IPS-NIHi7 (cell line): ENCODE measurements at regions not wholly inside any gene's neighbourhood (a gene's known extent, or its start where the extent isn't known, plus 50 kb on each side); places are given as distances from the start of the nearest gene placed in this dataset.
A peak's percentile ranks its signal among the peaks of the same experiment; 100 is the strongest.
"Not testable (repeated sequence)": the region's sequence is repeated elsewhere in the genome, so short reads cannot be mapped to it uniquely, and the experiment has no call there.

Experiments used
- DNase-seq: peaks from one replicate; pipeline ENCODE4 v3.0.0; 2012; ENCODE audit warnings: mixed read lengths; ENCODE audit errors: extremely low spot score

DNA sequence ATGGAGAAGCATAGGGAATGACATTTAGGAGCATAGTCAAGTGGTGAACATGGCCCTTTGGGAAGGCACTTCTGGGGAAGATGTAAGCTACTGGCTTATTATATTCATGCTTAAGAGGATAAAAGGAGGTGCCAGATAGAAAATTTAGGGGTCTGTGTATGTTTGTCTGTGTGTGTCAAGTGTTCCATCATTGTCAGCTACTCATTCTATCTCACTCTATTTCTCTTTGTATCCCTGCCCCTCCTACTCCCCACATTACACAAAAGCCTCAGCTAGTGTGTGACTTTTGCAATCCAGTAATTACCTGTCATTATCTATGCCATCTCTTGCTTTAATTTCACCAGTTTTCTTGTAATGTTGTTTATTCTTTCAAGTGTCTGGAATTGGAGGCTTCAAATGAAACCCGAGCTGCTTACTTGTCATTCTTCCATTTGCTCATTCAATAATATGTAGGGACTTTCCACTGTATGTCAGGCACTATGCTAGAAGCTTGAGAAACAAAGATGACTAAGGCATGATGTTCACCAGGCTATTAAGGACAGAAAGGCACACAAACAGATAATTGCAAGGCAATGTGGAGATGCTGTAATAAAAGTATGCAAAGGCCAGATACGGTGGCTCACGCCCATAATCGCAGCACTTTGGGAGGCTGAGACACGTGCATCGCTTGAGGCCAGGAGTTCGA is 229.8 kb upstream of the TEX13C start:
- DNase-seq: no peak

GRCh38 chrX:125093852-125094251 is 225.8 kb upstream of the TEX13C start:
- no peak for DNase-seq

GRCh38 chrX:125094901-125095300 is 224.8 kb upstream of the TEX13C start:
- DNase-seq: no peak

- no peak for DNase-seq
Measured at GRCh38 chrX:125096469-125096868, 223.2 kb upstream of the TEX13C start.

GRCh38 chrX:125096870-125097269 is 222.8 kb upstream of the TEX13C start:
- DNase-seq: no peak

- DNase-seq: no peak
Measured at GRCh38 chrX:125101971-125102755, 217.5 kb upstream of the TEX13C start.

- DNase-seq: no peak
Measured at GRCh38 chrX:125103693-125104092, 216.0 kb upstream of the TEX13C start.

- no peak for DNase-seq
Measured at GRCh38 chrX:125108921-125109320, 210.8 kb upstream of the TEX13C start.

- peak; percentile 23 for DNase-seq
Measured at GRCh38 chrX:125131164-125131563, 188.5 kb upstream of the TEX13C start.

- DNase-seq: peak; percentile 66
Measured at GRCh38 chrX:125132274-125132673, 187.4 kb upstream of the TEX13C start.

GRCh38 chrX:125137521-125137920 is 182.2 kb upstream of the TEX13C start:
- DNase-seq: no peak

- no peak for DNase-seq
Measured at GRCh38 chrX:125150231-125150630, 169.4 kb upstream of the TEX13C start.

DNA sequence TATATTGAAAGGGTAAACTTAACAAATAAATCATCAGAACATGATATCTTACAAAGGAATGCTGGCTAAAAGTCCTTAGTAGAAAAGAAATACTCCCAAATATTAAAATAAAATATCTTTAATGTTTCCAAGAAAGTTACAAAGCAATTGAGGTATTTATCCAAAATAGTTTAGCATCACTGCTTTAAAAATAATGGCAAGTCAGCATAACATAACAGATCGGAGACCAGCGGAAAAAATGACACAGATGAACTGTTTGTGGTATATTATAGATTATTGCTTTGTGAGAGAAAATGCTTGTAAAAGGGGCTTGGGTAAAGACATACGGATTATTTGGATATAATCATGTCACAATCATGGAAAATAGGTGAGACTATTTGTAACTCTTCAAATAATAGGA is 168.5 kb upstream of the TEX13C start:
- DNase-seq: no peak

GRCh38 chrX:125152011-125152410 is 167.7 kb upstream of the TEX13C start:
- DNase-seq: no peak

GRCh38 chrX:125153621-125154020 is 166.1 kb upstream of the TEX13C start:
- DNase-seq: no peak

DNA sequence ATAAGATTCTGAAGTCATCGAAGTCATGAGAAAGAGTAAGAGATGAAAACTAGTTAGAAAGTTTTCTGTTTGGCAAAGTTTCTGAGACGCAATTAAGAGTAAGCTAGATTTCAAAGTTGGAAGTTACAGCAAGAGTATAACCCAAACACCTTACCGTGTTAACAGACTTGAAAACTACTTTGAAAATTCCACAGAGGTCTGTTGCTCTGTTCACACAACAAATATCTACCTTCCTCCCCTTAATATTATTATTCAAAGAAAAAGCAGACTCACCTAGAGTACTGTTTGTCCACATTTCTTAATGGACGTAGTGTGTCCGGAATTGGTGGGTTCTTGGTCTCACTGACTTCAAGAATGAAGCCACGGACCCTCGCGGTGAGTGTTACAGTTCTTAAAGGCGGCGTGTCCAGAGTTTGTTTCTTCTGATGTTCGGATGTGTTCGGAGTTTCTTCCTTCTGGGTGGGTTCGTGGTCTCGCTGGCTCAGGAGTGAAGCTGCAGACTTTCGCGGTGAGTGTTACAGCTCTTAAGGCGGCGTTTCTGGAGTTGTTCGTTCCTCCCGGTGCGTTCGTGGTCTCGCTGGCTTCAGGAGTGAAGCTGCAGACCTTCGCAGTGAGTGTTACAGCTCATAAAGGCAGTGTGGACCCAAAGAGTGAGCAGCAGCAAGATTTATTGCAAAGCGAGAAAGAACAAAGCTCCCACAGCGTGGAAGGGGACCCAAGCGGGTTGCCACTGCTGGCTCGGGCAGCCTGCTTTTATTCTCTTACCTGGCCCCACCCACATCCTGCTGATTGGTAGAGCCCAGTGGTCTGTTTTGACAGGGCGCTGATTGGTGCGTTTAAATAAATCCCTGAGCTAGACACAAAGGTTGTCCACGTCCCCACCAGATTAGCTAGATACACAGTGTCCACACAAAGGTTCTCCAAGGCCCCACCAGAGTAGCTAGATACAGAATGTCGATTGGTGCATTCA is 165.1 kb upstream of the TEX13C start:
- DNase-seq: not testable (repeated sequence)

DNA sequence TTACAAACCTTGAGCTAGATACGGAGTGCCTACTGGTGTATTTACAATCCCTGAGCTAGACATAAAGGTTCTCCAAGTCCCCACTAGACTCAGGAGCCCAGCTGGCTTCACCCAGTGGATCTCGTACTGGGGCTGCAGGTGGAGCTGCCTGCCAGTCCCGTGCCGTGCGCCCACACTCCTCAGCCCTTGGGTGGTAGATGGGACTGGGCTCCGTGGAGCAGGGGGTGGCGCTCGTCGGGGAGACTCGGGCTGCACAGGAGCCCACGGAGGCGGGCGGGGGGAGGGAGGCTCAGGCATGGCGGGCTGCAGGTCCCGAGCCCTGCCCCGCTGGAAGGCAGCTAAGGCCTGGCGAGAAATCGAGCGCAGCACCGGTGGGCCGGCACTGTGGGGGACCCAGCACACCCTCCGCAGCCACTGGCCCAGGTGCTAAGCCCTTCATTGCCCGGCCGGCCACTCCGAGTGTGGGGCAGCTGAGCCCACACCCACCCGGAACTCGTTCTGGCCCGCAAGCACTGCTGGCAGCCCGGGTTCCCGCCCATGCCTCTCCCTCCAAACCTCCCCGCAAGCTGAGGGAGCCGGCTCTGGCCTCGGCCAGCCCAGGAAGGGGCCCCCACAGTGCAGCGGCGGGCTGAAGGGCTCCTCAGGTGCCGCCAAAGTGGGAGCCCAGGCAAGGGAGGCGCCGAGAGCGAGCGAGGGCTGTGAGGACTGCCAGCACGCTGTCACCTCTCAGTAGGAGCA is 164.2 kb upstream of the TEX13C start:
- not testable (repeated sequence) for DNase-seq

DNA sequence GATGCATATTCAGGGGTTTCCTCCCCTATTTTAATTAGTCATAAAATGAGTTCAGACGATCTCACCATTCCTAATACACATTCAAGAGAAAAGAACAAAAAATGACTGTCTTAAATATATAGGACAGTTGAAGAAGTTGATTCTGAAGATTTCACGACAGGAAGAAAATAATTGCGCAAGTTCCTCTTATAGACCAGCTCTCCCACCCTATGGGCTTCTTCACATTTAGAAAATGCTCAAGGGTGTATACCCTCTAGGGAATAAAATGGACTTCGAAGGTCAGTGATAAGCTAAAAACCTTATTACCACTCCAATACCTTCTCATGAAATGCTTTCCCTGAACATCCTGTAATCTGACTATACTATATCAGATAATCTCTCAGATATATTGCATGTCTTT is 149.2 kb upstream of the TEX13C start:
- no peak for DNase-seq

DNA sequence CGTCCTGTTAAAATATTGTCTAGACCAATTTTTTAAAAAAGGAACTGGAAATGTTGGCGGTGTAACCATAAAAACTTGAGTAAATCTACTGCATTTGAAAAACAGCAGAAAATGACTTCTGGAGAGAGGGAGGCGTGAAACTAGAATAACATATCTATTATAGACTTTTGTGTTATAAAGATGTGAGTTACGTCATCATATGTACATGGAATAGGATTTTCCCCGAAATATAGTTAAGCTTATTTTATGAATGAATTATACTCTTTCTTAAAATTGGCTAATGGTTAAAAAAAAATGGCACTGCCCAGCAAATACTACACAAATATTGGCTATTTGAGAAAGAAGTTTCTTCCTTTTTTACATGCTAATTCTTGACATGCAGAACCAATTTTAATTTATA is 147.1 kb upstream of the TEX13C start:
- DNase-seq: no peak

- DNase-seq: no peak
Measured at GRCh38 chrX:125175991-125176584, 143.6 kb upstream of the TEX13C start.

DNA sequence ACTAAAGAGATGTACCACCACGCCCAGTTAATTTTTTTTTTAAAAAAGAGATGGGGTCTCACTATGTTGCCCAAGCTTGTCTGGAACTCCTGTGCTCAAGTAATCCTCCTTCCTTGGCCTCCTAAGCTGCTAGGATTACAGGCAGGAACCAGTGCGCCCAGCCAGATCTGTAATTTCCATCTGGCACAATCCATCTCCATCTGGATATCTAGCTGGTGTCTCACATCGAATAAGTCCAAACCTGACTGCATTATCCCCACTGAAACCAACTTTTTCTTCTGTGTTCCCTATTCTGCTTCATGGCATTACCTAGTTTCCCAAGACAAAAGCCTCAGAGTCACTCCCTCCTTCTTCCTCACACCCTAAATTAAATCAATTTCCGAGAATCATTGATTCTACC is 125.8 kb upstream of the TEX13C start:
- no peak for DNase-seq
